ENCODE measurements at regions not wholly inside any gene's neighbourhood (a gene's known extent, or its start where the extent isn't known, plus 50 kb on each side); places are given as distances from the start of the nearest gene placed in this dataset.

- Histone ChIP-seq H3K4me1 (ENCODE audit: insufficient read depth, low read length, poor library complexity, severe bottlenecking) (no peaks in the 10 kb centered on the region), H3K4me3 (ENCODE audit: low read depth, low read length, poor library complexity, severe bottlenecking) (no peak overlapping the region), H3K27ac (ENCODE audit: low read depth, low read length, poor library complexity, severe bottlenecking) (no peak overlapping the region), H3K27me3 (replicated peaks; ENCODE audit: insufficient read depth, low read depth, low read length, poor library complexity) (peaks cover 12% of the 10 kb centered on the region), H3K36me3 (ENCODE audit: insufficient read depth, low read length, poor library complexity, severe bottlenecking) (no peaks in the 10 kb centered on the region), H3K9me3 (ENCODE audit: low read depth, low read length, poor library complexity, severe bottlenecking) (no peaks in the 10 kb centered on the region)
- BruUV-seq (replicated peaks), result no TSS peak
- ChIA-PET CTCF (no interaction called here), POLR2A (ENCODE audit: low non-redundant PET) (no interaction called here)
- no peak for DNase-seq (ENCODE audit: low spot score)
- TF ChIP-seq EZH2 (IDR thresholded peaks at IDR 0.05; ENCODE audit: borderline replicate concordance, low read depth, low read length, poor library complexity, severe bottlenecking), result no peak
- no peak for TF ChIP-seq CTCF (conservative IDR thresholded peaks at IDR 0.05; ENCODE audit: low read depth, low read length)
- intact Hi-C loops (cut with micrococcal nuclease; ENCODE audit: unreplicated experiment), result no loop called here
These were observed 191.1 kb upstream of the NFIA start for GRCh38 chr1:60891281-60891680.

- BruUV-seq (replicated peaks), result no TSS peak
- H3K27ac ChIP-seq (ENCODE audit: low read depth, low read length, poor library complexity, severe bottlenecking), result no peak overlapping the region
- TF ChIP-seq CTCF (conservative IDR thresholded peaks at IDR 0.05; ENCODE audit: low read depth, low read length) (no peak), EZH2 (IDR thresholded peaks at IDR 0.05; ENCODE audit: borderline replicate concordance, low read depth, low read length, poor library complexity, severe bottlenecking) (no peak)
- no peak overlapping the region for H3K4me3 ChIP-seq (ENCODE audit: low read depth, low read length, poor library complexity, severe bottlenecking)
- no peaks in the 10 kb centered on the region for H3K9me3 ChIP-seq (ENCODE audit: low read depth, low read length, poor library complexity, severe bottlenecking)
- H3K4me1 ChIP-seq (ENCODE audit: insufficient read depth, low read length, poor library complexity, severe bottlenecking), result no peaks in the 10 kb centered on the region
- H3K36me3 ChIP-seq (ENCODE audit: insufficient read depth, low read length, poor library complexity, severe bottlenecking), result no peaks in the 10 kb centered on the region
- no peak for DNase-seq (ENCODE audit: low spot score)
- intact Hi-C loops (cut with micrococcal nuclease; ENCODE audit: unreplicated experiment), result no loop called here
- CTCF ChIA-PET, result no interaction called here
- POLR2A ChIA-PET (ENCODE audit: low non-redundant PET), result no interaction called here
- peaks cover 13% of the 10 kb centered on the region for H3K27me3 ChIP-seq (replicated peaks; ENCODE audit: insufficient read depth, low read depth, low read length, poor library complexity)
These were observed 191.7 kb upstream of the NFIA start for GRCh38 chr1:60890664-60891063.

GRCh38 chr1:60889709-60890108, 192.7 kb upstream of the NFIA start:
- BruUV-seq (replicated peaks), result no TSS peak
- DNase-seq (ENCODE audit: low spot score), result no peak
- Histone ChIP-seq H3K9me3 (ENCODE audit: low read depth, low read length, poor library complexity, severe bottlenecking) (no peaks in the 10 kb centered on the region), H3K27ac (ENCODE audit: low read depth, low read length, poor library complexity, severe bottlenecking) (no peak overlapping the region), H3K4me1 (ENCODE audit: insufficient read depth, low read length, poor library complexity, severe bottlenecking) (no peaks in the 10 kb centered on the region), H3K27me3 (replicated peaks; ENCODE audit: insufficient read depth, low read depth, low read length, poor library complexity) (peaks cover 13% of the 10 kb centered on the region), H3K4me3 (ENCODE audit: low read depth, low read length, poor library complexity, severe bottlenecking) (no peak overlapping the region), H3K36me3 (ENCODE audit: insufficient read depth, low read length, poor library complexity, severe bottlenecking) (no peaks in the 10 kb centered on the region)
- no peak for TF ChIP-seq EZH2 (IDR thresholded peaks at IDR 0.05; ENCODE audit: borderline replicate concordance, low read depth, low read length, poor library complexity, severe bottlenecking)
- no peak for TF ChIP-seq CTCF (conservative IDR thresholded peaks at IDR 0.05; ENCODE audit: low read depth, low read length)
- CTCF ChIA-PET, result no interaction called here
- POLR2A ChIA-PET (ENCODE audit: low non-redundant PET), result no interaction called here
- intact Hi-C loops (cut with micrococcal nuclease; ENCODE audit: unreplicated experiment), result no loop called here

Data from A673 (cell line).